Peyer's patch (tissue), 4 donors: ENCODE measurements at regions not wholly inside any gene's neighbourhood (a gene's known extent, or its start where the extent isn't known, plus 50 kb on each side); places are given as distances from the start of the nearest gene placed in this dataset.

Experiments
- DNase-seq, 3 donors: peaks; one replicate each; pipeline ENCODE4 v3.0.0-alpha.2; 2017 to 2019
- H3K27ac ChIP-seq, 4 donors: fragments of 200-600 bp; sonication (generic); one replicate each; pipeline ENCODE4 v1.5.1; 2016 to 2019
- H3K27me3 ChIP-seq, 2 donors: fragments of 200-600 bp; sonication (generic); one replicate each; pipeline ENCODE4 v1.5.1; 2019
- H3K36me3 ChIP-seq, 3 donors: fragments of 200-600 bp; sonication (generic); one replicate each; pipeline ENCODE4 v1.5.1; 2016 to 2019
- H3K4me1 ChIP-seq, 4 donors: fragments of 200-600 bp; sonication (generic); one replicate each; pipeline ENCODE4 v1.5.1; 2016 to 2019
- H3K4me3 ChIP-seq, 4 donors: fragments of 200-600 bp; sonication (generic); 1 replicate in 3 of 4; 2 replicates in 1 of 4; pipeline ENCODE4 v1.5.1; 2016 to 2019; ENCODE audit warnings: mild to moderate bottlenecking in 1 of 4
- H3K9me3 ChIP-seq, 4 donors: fragments of 200-600 bp; sonication (generic); one replicate each; pipeline ENCODE4 v1.5.1; 2016 to 2019; ENCODE audit warnings: mild to moderate bottlenecking in 1 of 4
- POLR2A ChIP-seq, 2 donors: fragments of 450-650 bp; IDR thresholded peaks; one replicate each; pipeline ENCODE4 v1.5.1; 2017; ENCODE audit warnings: antibody characterized with exemption in 2 of 2, mild to moderate bottlenecking in 2 of 2, moderate library complexity in 2 of 2
- TF ChIP-seq, protein P1 (sequence below), 6 experiments: fragments of 450-650 bp in 4 of 6; fragments of 200-600 bp in 2 of 6; sonication (generic) in 1 of 6; IDR thresholded peaks; one replicate each; pipeline ENCODE4 v1.5.1; 2017 to 2019; ENCODE audit warnings: antibody characterized with exemption in 6 of 6, mild to moderate bottlenecking in 3 of 6, moderate library complexity in 1 of 6

DNA sequence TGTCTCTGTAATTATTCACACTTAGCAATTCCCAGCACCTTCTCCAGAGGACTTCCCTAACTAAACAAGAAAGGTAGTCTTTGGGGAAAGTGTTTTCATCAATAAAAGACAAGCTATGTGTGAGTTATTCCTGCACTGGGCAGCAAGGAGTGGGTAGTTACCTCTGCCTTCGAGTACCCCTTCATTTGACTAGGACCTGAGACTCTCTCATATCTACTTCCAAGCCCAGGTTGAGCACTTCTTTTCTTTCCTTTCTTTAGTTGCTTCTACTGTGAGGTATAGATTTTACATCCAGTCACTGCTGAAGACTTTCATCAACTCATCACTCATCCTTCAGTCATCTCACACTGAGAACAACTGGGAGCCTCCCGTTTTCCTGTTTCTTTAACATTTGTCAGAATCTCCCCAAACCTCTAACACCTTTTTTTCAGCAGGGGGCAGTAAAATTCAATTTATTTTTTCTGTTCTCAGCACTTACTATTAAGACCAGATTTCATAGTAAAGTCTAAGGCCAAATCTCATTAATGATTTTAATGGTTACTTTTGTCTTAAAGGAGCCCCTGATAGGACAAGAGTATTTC is 80.1 kb upstream of the PRSS1 start:
- no peaks in the 10 kb centered on the region for H3K9me3 ChIP-seq
- H3K27me3 ChIP-seq: no peaks in the 10 kb centered on the region
- no peaks in the 10 kb centered on the region for H3K4me1 ChIP-seq
- no peak for DNase-seq
- H3K36me3 ChIP-seq: no peaks in the 10 kb centered on the region
- H3K27ac ChIP-seq: no peak overlapping the region
- H3K4me3 ChIP-seq: no peak overlapping the region
- TF ChIP-seq POLR2A (IDR thresholded peaks at IDR 0.05): no peak
- TF ChIP-seq, protein P1, sequence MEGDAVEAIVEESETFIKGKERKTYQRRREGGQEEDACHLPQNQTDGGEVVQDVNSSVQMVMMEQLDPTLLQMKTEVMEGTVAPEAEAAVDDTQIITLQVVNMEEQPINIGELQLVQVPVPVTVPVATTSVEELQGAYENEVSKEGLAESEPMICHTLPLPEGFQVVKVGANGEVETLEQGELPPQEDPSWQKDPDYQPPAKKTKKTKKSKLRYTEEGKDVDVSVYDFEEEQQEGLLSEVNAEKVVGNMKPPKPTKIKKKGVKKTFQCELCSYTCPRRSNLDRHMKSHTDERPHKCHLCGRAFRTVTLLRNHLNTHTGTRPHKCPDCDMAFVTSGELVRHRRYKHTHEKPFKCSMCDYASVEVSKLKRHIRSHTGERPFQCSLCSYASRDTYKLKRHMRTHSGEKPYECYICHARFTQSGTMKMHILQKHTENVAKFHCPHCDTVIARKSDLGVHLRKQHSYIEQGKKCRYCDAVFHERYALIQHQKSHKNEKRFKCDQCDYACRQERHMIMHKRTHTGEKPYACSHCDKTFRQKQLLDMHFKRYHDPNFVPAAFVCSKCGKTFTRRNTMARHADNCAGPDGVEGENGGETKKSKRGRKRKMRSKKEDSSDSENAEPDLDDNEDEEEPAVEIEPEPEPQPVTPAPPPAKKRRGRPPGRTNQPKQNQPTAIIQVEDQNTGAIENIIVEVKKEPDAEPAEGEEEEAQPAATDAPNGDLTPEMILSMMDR (IDR thresholded peaks at IDR 0.05): peak; percentile 26 to 58 (median 36)

DNA sequence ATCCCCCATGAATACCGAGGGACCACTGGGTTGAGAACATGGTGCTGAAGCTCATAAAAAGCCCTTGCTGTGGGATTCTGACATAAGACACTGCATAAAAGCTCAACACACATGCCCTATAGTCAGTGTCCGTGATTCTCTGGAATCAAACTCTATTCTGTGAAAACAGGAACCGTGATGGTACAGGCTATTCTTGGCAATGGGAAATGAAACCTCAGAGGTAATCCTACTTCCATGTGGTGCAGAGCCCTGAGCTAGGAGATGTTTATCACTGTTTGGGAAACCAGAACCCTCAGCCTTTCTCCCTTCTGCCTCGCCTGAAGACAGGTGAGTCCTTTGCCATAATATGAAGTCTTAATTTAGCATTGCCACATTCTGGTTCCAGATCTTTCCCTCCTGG is 80.8 kb upstream of the PRSS1 start:
- no peak for DNase-seq
- TF ChIP-seq, protein P1 (IDR thresholded peaks at IDR 0.05): no peak
- TF ChIP-seq POLR2A (IDR thresholded peaks at IDR 0.05): no peak
- Histone ChIP-seq H3K27ac (no peak overlapping the region), H3K36me3 (no peaks in the 10 kb centered on the region), H3K9me3 (no peaks in the 10 kb centered on the region), H3K27me3 (no peaks in the 10 kb centered on the region), H3K4me1 (no peaks in the 10 kb centered on the region), H3K4me3 (no peak overlapping the region)

DNA sequence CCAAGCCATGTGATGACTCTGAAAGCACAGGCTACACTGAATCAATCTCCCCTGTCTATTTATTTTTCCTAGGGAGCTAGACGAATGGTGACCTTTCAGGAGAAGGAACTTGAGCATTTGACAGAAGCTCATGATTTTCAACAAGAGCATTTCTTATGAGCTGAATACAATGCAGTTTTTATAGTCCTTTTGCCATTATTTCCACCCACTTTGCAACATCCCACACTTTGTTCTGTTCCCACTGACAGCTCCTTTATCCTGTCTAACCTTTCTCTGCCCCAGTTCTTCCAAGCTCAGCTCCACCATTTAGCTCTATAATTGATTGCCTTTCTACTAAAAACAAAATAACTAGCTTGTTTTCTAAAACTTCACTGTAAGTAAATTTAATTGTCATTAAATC is 91.9 kb upstream of the PRSS1 start:
- DNase-seq: no peak
- Histone ChIP-seq H3K36me3 (no peaks in the 10 kb centered on the region), H3K9me3 (no peaks in the 10 kb centered on the region), H3K27ac (no peak overlapping the region), H3K4me3 (no peak overlapping the region), H3K27me3 (no peaks in the 10 kb centered on the region), H3K4me1 (no peaks in the 10 kb centered on the region)
- no peak for TF ChIP-seq POLR2A (IDR thresholded peaks at IDR 0.05)
- TF ChIP-seq, protein P1 (IDR thresholded peaks at IDR 0.05): no peak

DNA sequence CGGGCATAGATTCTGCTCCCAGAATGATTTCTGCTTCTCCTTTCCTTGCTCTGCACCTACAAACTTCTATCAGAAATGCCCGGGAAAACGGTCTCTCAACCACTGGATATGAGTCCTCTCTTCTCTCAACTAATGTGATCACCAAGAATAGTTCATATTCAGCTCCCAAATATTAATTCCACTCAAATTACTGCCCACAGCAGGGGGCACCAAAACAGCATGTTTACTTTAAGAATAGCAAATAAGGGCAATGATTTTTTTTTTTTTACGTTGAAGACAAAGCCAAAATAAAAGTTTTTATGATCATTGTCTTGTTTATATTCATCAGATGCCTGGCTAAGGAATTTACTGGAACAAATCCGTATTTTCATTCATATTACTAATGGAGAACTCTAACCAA is 94.9 kb upstream of the PRSS1 start:
- H3K36me3 ChIP-seq: no peaks in the 10 kb centered on the region
- no peaks in the 10 kb centered on the region for H3K9me3 ChIP-seq
- no peaks in the 10 kb centered on the region for H3K4me1 ChIP-seq
- no peak overlapping the region for H3K27ac ChIP-seq
- H3K27me3 ChIP-seq: no peaks in the 10 kb centered on the region
- peak in 1 of 3 donors; percentile 44 for DNase-seq
- no peak overlapping the region for H3K4me3 ChIP-seq
- TF ChIP-seq, protein P1 (IDR thresholded peaks at IDR 0.05): no peak
- TF ChIP-seq POLR2A (IDR thresholded peaks at IDR 0.05): no peak

DNA sequence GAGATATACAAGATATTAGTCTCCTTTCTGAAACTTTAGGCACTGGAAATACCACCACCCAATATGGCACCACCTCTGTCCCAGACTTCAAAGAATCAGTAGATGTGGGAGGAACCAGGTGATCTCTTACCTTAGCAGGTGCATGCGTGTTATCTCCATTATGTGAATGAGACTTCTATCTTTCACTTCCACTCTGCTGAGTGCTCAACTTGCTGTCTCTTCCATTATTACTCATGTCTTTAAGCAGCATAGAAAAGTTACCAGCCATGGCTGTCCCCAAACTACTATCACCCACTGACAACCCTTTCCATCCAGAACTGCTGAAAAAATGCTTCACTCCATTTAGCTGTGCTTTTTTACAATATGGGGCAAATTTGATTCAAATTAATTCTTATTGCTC is 101.5 kb upstream of the PRSS1 start:
- Histone ChIP-seq H3K27ac (no peak overlapping the region), H3K4me1 (no peaks in the 10 kb centered on the region), H3K36me3 (no peaks in the 10 kb centered on the region), H3K27me3 (no peaks in the 10 kb centered on the region), H3K9me3 (no peaks in the 10 kb centered on the region), H3K4me3 (no peak overlapping the region)
- no peak for TF ChIP-seq POLR2A (IDR thresholded peaks at IDR 0.05)
- TF ChIP-seq, protein P1 (IDR thresholded peaks at IDR 0.05): no peak
- no peak for DNase-seq
